ENCODE measurements at regions not wholly inside any gene's neighbourhood (a gene's known extent, or its start where the extent isn't known, plus 50 kb on each side); places are given as distances from the start of the nearest gene placed in this dataset.

GRCh38 chr12:24488091-24488596 is 460.8 kb downstream of the BCAT1 start:
- TF ChIP-seq EZH2phosphoT487 (IDR thresholded peaks at IDR 0.05; ENCODE audit: insufficient read depth, low read depth) (no peak), EZH2 (IDR thresholded peaks at IDR 0.05; ENCODE audit: insufficient read depth, poor library complexity, severe bottlenecking) (no peak)
- Histone ChIP-seq H3K27me3 (replicated peaks; ENCODE audit: insufficient read depth) (no peaks in the 10 kb centered on the region), H2AFZ (no peak overlapping the region), H4K20me1 (ENCODE audit: insufficient read depth) (no peaks in the 10 kb centered on the region), H3K9me2 (ENCODE audit: insufficient read depth) (no peaks in the 10 kb centered on the region), H3K36me3 (ENCODE audit: low read depth) (no peaks in the 10 kb centered on the region), H3F3A (ENCODE audit: insufficient read depth) (no peaks in the 10 kb centered on the region), H3K4me3 (no peak overlapping the region), H3K4me2 (ENCODE audit: unreplicated experiment) (no peak overlapping the region), H3K9me3 (ENCODE audit: low read depth) (no peaks in the 10 kb centered on the region), H3K4me1 (ENCODE audit: insufficient read depth) (no peaks in the 10 kb centered on the region), H3K9ac (no peak overlapping the region), H3K79me2 (ENCODE audit: insufficient read depth) (no peaks in the 10 kb centered on the region), H3K27ac (no peak overlapping the region)
- 70 to 78% methylated on average over 2 of the region's 2 CpGs for WGBS, 2 experiments (ENCODE audit: low coverage in 1 of 2, low lambda C conversion rate in 2 of 2, missing lambda C conversion rate in 2 of 2)
- no peak for DNase-seq
- in situ Hi-C loops (cut with MboI) = no loop called here

GRCh38 chr12:24487606-24488005 is 461.3 kb downstream of the BCAT1 start:
- no peak overlapping the region for H3K9ac ChIP-seq
- no peaks in the 10 kb centered on the region for H3F3A ChIP-seq (ENCODE audit: insufficient read depth)
- in situ Hi-C loops (cut with MboI) = no loop called here
- H3K4me3 ChIP-seq = no peak overlapping the region
- H3K27ac ChIP-seq = no peak overlapping the region
- H3K36me3 ChIP-seq (ENCODE audit: low read depth) = no peaks in the 10 kb centered on the region
- no peaks in the 10 kb centered on the region for H3K4me1 ChIP-seq (ENCODE audit: insufficient read depth)
- H3K4me2 ChIP-seq (ENCODE audit: unreplicated experiment) = no peak overlapping the region
- no peak for TF ChIP-seq EZH2 (IDR thresholded peaks at IDR 0.05; ENCODE audit: insufficient read depth, poor library complexity, severe bottlenecking)
- no peak for TF ChIP-seq EZH2phosphoT487 (IDR thresholded peaks at IDR 0.05; ENCODE audit: insufficient read depth, low read depth)
- H2AFZ ChIP-seq = no peak overlapping the region
- no peak for DNase-seq
- H4K20me1 ChIP-seq (ENCODE audit: insufficient read depth) = no peaks in the 10 kb centered on the region
- H3K9me3 ChIP-seq (ENCODE audit: low read depth) = no peaks in the 10 kb centered on the region
- H3K9me2 ChIP-seq (ENCODE audit: insufficient read depth) = no peaks in the 10 kb centered on the region
- 57 to 62% methylated on average over 3 of the region's 3 CpGs for WGBS, 2 experiments (ENCODE audit: low coverage in 1 of 2, low lambda C conversion rate in 2 of 2, missing lambda C conversion rate in 2 of 2)
- no peaks in the 10 kb centered on the region for H3K79me2 ChIP-seq (ENCODE audit: insufficient read depth)
- no peaks in the 10 kb centered on the region for H3K27me3 ChIP-seq (replicated peaks; ENCODE audit: insufficient read depth)

- Histone ChIP-seq H3K36me3 (ENCODE audit: low read depth) (no peaks in the 10 kb centered on the region), H3K27ac (no peak overlapping the region), H4K20me1 (ENCODE audit: insufficient read depth) (no peaks in the 10 kb centered on the region), H3K9me3 (ENCODE audit: low read depth) (no peaks in the 10 kb centered on the region), H3K79me2 (ENCODE audit: insufficient read depth) (no peaks in the 10 kb centered on the region), H3K4me3 (no peak overlapping the region), H3K4me1 (ENCODE audit: insufficient read depth) (no peaks in the 10 kb centered on the region), H3K9me2 (ENCODE audit: insufficient read depth) (no peaks in the 10 kb centered on the region), H2AFZ (no peak overlapping the region), H3K4me2 (ENCODE audit: unreplicated experiment) (no peak overlapping the region), H3F3A (ENCODE audit: insufficient read depth) (no peaks in the 10 kb centered on the region), H3K9ac (no peak overlapping the region), H3K27me3 (replicated peaks; ENCODE audit: insufficient read depth) (no peaks in the 10 kb centered on the region)
- WGBS, 2 experiments (ENCODE audit: low coverage in 1 of 2, low lambda C conversion rate in 2 of 2, missing lambda C conversion rate in 2 of 2) = 79 to 82% methylated on average over 3 of the region's 3 CpGs
- no peak for DNase-seq
- in situ Hi-C loops (cut with MboI) = no loop called here
- TF ChIP-seq EZH2phosphoT487 (IDR thresholded peaks at IDR 0.05; ENCODE audit: insufficient read depth, low read depth) (no peak), EZH2 (IDR thresholded peaks at IDR 0.05; ENCODE audit: insufficient read depth, poor library complexity, severe bottlenecking) (no peak)
Observed at GRCh38 chr12:24483732-24484131, 465.2 kb downstream of the BCAT1 start.

GRCh38 chr12:24482882-24483604 is 465.9 kb downstream of the BCAT1 start:
- no peak for DNase-seq
- no peak overlapping the region for H3K9ac ChIP-seq
- no peaks in the 10 kb centered on the region for H3K36me3 ChIP-seq (ENCODE audit: low read depth)
- no peaks in the 10 kb centered on the region for H3K9me3 ChIP-seq (ENCODE audit: low read depth)
- no peak overlapping the region for H3K27ac ChIP-seq
- 55 to 58% methylated on average over 3 of the region's 3 CpGs for WGBS, 2 experiments (ENCODE audit: low coverage in 1 of 2, low lambda C conversion rate in 2 of 2, missing lambda C conversion rate in 2 of 2)
- no peaks in the 10 kb centered on the region for H3K9me2 ChIP-seq (ENCODE audit: insufficient read depth)
- in situ Hi-C loops (cut with MboI) = no loop called here
- H4K20me1 ChIP-seq (ENCODE audit: insufficient read depth) = no peaks in the 10 kb centered on the region
- no peak for TF ChIP-seq EZH2phosphoT487 (IDR thresholded peaks at IDR 0.05; ENCODE audit: insufficient read depth, low read depth)
- TF ChIP-seq EZH2 (IDR thresholded peaks at IDR 0.05; ENCODE audit: insufficient read depth, poor library complexity, severe bottlenecking) = no peak
- no peak overlapping the region for H3K4me2 ChIP-seq (ENCODE audit: unreplicated experiment)
- no peaks in the 10 kb centered on the region for H3F3A ChIP-seq (ENCODE audit: insufficient read depth)
- H3K79me2 ChIP-seq (ENCODE audit: insufficient read depth) = no peaks in the 10 kb centered on the region
- no peaks in the 10 kb centered on the region for H3K4me1 ChIP-seq (ENCODE audit: insufficient read depth)
- no peak overlapping the region for H3K4me3 ChIP-seq
- H2AFZ ChIP-seq = no peak overlapping the region
- H3K27me3 ChIP-seq (replicated peaks; ENCODE audit: insufficient read depth) = no peaks in the 10 kb centered on the region
